ENCODE measurements at regions not wholly inside any gene's neighbourhood (a gene's known extent, or its start where the extent isn't known, plus 50 kb on each side); places are given as distances from the start of the nearest gene placed in this dataset.
"Not testable (repeated sequence)": the region's sequence is repeated elsewhere in the genome, so short reads cannot be mapped to it uniquely, and the experiment has no call there.

DNA sequence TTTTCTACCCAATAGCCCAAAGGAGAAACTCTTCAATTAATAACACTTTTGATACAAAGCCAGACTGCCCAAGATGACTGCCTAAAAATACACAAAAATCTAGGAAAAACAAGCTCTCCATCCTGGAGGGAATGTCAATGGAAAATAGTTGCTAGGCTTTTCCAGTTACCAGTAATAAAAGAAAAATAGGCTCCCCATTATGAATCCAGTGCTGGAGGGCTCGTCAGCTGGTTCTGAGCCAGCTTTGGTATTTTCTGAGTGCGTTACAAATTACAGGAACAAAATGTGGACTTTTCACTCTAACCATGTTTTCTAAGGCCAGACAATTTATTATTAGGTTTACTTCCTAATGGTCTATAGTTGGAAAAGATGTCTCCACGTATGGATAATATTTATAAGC, 414.5 kb downstream of the ACTL7B start:
- no peak for DNase-seq

DNA sequence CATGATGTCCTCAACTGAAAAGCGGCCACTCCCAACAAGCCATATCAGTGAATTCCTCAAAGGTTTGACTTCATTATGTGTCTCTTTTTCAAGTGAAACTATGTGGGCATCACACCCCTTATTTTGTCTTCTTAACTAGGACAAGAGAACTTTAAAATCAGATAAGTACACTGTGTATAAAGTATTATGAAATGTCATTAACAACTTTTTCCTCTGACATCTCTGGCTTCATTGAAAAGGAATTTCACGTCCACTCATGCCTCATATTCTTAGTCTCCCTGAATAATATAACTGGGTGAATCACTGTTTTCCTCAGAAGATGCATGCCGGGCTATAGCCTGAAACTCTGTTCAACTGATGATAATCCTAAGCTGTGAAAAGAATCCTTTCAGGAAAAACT, 415.8 kb downstream of the ACTL7B start:
- DNase-seq = no peak

DNA sequence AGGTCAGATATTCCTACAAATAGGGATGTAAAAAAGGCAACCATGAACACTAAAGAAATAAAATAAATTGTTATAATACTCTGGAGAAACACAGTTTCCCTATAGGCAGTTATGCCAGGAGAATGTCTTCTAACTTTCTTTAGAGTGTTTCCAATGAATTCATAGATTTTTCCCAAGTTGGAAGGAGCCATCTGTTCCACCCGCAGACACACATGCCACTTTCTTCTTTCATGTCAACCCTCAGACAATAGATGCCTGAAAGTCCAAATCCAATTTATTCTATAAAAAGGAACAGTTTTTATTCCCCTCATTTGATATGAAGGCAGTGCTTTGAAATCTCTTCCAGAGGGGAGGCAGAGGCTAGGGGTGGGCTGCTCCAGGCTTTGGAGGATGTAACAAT, 418.1 kb downstream of the ACTL7B start:
- no peak for DNase-seq

DNA sequence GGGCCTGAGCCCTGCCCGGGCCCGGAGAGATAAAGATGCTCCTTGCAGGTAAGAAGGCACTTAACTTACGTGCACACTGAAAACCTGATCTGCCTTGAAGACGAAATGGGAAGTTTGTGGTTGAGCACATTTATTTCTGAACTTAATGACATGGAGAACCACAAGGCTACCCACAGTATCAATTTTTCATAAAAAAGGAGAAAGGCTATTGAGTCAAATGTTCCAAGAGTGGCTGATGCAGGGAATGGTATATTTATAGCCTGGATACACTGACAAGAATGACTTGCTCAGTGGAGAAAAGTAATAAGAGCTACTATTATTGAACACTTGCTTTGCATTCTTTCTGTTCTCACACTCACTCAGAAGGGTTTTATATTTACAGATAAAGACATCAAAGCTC, 419.3 kb downstream of the ACTL7B start:
- no peak for DNase-seq

DNA sequence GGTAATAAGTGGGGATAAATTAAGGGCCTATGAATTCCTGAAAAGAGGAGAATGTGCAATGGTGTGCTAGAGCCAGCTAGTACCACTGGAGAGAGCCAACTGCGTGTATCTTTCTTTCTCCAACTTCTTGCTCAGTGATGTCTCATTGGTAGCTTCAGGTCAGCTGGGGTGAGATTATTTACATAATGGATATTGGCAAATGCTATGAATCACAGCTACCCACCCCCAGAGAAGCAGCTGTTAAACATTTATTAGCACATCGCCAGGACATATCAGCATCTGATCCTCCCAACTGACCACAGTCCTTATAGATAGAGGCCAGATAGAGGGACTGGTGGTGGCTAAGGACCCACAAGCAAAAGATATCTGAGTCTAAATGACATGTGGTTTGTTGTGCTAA, 421.3 kb downstream of the ACTL7B start:
- no peak for DNase-seq

DNA sequence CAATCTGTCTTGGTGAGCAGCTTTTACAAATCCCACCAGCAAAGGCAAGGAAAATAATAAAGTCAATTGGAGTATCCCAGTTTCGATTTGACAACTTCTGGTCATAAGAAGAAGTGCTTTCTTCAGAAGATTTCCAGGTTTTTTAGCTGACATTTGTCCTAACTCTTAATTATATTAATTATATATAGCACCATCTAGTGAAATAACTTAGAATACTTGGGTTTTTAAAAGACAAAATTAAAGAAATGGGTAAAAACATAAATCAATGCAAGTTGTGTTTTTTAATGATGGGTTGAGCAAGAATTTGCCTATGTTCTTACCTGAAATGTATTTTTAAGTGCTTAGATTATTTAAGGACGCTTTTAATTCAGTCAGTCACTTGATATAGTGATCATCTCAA, 421.8 kb downstream of the ACTL7B start:
- DNase-seq = no peak

DNA sequence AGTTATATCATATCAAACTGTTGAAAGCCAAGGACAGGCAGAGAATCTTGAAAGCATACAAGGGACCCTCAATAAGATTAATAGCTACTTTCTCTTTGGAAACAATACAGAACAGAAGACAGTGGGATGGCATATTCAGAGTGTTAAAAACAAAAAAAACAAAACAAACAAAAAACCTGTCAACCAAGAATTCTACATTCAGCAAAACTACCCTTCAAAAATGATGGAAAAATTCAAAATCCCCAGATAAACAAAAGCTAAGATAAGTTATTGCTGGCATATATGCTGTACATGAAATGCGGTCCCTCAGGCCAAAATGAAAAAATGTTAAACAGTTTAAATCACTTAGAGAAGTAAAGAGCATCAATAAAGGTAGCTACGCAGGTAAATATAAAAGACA, 425.1 kb downstream of the ACTL7B start:
- no peak for DNase-seq

DNA sequence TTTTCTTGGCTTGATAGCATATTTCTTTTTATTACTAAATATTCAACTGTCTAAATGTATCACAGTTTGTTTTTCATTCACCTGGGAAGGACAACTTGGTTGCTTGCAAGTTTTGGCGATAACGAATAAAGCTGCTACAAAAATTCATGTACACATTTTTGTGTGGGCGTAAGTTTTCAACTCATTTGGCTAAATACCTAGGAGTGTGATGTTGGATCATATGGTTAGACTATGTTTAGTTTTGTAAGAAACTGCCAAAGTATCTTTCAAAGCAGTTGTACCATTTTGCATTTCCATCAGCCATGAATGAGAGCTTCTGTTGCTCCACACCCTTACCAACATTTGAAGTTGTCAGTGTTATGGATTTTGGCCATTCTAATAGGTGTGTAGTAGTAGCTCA, 428.0 kb downstream of the ACTL7B start:
- no peak for DNase-seq

DNA sequence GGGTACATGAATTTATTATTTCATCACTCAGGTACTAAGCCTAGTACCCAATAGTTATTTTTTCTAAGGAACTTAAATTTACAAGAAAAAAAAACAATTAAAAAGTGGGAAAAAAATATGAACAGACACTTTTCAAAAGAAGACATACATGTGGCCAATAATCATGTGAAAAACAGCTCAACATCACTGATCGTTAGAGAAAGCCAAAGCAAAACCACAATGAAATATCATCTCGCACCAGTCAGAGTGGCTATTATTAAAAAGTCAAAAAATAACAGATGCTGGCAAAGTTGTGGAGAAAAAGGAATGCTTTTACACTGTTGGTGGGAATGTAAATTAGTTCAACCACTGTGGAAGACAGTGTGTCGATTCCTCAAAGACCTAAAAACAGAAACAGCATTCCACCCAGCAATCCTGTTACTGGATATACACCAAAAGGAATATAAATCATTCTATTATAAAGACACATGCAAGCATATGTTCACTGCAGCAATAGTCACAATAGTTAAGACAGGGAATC, 429.3 kb downstream of the ACTL7B start:
- DNase-seq = not testable (repeated sequence)

DNA sequence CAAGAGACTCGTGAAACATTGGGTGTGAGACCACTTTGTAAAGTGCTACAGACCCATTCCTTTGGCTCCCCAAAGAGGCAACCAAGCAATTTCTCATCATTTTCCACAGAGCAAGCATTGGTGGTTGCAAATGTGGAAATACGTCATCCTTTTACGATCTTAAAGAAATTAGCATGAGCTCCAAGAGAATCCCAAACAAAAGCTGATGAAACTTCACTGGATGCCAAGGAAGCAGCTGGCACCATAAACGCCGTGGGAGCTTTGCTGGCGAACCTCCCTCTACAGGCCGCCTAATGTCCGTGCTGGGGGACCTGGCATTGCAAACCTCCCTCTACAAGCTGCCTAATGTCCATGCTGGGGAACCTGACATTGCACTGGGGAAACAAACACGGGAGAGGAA, 432.4 kb downstream of the ACTL7B start:
- DNase-seq = no peak

DNA sequence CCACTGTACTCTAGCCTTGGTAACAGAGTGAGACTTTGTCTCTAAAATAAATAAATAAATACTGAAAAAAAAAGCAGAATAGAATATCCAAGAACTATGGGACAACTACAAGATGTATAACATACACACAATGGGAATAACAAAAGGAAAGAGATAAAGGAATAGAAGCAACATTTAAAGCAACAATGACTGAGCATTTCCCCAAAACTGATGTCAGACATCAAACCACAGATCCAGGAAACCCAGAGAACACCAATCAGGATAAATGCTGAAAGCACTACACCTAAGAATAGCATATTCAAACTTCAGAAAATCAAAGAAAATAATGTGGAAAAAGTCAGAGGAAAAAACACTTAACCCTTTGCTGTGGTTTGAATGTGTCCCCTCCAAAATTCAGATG, 436.4 kb downstream of the ACTL7B start:
- DNase-seq = no peak

DNA sequence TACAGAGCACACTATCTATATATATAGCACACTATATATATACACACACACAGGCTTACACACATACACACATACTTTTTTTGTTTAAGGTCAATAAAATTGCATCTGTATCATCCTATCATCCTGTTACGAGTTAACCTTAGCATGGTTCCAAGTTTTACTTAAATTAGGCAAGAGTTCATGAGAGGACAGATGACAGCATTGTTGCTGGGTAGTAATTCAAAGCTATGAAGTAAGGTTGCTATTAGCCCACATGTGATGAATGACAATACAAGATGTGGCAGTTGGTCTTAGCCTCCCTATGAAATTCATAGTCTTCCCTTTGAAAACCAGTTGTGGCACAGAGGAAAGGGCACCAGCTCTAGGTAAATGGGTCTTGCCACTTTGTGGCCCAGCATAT, 438.1 kb downstream of the ACTL7B start:
- no peak for DNase-seq

DNA sequence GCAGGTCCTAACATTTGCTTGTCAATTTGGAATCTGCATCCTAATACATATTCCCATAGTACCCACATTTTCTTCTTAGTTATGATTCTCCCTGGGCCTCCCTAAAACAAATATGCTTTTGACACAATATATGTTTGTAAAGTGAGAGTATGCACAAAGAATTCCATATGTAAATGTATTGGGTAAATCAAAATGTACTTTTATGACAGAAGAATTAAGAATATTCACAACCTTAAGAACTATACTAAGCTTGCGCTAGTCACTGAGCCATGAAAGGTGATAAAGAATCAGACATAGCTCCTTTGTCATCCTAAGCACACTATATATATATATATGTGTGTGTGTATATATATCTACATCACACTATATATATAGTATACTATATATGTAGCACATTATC, 438.5 kb downstream of the ACTL7B start:
- no peak for DNase-seq

DNA sequence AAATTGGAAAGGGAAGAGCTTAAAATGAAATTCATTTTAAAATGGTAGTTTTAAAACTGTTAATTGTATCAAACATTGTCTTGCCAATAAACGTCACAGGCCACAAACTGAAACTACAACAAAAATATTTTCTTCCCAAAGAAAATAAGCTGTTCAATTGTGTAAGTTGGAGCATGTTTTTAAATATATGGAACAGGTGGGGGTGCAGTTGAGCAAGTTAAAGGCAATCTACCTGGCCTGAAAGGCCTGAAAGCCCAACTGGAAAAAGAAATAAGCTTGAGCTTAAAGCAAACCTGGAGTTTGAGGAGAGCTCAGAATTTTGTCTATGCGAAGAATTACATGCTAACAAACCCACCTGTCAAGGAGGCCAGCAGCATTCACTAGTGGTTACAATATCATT, 439.5 kb downstream of the ACTL7B start:
- no peak for DNase-seq

DNA sequence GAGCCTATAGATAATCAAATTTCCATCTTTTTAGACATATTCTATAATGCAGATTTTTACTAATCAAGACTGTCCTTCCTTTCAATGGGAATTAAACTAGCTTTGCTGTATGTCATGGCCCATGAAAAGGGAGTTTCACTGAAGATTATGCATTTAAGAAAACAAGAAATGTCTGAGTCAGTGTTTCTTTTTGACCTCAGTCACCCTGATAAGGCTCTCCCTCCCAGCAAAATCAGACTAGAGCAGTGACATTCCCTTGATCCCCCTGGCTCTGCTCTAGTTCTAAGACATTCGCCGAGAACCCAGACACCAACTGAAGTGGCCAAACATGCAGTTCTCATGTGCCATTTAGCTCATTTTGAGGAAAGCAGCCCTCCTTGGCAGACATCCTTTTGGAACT, 442.0 kb downstream of the ACTL7B start:
- no peak for DNase-seq

DNA sequence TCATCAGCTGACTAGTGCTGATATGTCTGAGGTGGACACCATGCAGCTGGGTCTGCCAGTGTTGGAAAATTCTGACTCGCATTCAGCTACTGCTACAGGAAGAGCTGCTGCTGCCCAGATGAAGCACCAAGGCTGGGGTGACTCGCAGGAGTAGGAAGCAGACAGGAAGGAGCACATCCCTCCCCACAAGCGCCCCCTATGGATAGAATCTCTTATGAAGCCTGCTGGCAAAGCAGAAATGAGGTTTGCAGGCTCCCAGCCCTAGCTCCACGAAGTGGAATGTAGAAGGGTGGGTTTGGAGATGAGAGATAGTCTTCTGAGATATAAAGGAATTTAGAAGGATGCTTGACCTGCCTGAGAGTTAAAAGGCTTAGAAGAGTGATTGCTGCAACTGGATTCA, 443.0 kb downstream of the ACTL7B start:
- DNase-seq = no peak

DNA sequence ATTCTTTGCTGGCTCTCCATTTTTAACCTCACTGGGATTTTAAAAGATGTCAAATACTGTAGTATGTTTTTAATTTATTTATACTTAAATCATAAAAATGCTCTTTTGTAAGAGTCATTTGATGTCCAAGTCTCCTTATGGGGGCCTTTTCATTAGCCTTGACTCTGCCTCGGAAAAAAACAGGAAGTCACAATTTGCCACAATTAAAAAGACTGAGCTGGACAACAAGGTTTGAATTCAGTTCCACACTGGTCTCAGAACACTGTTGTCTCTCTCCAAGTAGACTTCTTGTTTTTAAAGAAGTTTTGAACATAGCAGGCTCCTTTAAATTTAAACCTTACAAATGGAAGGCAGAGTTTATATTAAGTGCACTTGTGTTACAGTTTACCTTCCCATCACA, 444.2 kb downstream of the ACTL7B start:
- DNase-seq = no peak

DNA sequence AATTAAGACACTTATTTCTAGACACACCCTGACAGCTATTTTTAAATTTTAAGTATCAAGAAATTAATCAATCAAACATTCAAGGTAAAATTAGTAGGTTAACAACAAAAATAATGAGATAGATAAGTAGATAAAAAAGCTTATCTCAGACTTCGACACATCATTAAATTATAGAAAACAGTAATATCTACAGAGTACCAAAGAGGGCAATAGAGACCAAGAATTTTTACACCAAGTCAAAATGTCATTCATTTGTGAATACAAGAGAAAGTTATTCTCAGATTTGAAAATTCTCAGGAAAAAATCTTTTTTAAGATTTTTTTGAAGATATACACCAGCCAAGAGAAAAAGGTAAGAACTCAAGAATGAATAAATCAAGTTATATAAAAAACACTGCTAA, 445.6 kb downstream of the ACTL7B start:
- DNase-seq = no peak

DNA sequence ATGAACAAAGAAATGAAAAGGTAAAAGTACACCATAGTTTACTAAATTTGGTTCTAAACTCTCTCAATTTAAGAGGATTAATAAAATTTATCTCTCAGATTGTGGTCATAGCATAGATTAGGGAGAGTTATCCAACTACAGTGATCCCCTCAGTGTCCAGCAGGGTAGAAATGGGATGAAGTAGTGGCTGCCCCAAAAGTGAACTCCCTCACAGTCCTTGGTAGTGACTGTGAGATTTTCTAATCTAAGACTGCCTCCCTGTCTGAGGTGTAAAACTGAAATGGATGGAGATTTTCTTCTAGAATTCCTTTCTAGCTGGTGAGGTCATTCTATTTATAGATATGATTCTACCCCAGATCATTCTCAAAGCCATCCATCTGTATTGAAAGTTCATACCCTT, 455.5 kb downstream of the ACTL7B start:
- DNase-seq = no peak

DNA sequence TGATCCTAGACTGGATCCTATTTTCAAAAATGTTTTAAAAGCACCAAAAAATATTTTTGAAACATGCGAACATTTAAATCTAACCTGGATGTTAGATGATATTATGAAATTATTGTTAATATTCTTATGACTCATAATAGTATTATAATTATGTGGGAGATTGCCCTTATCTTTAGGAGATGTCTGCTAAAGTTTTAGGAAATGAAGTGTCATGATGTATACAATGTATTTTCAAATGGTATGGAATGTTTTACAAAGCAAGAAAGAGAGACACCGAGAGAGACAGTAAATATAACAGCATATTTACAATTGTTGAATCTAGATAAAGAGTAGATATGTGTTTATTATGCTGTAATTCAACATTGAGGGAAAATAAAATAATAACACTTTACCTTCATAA, 455.9 kb downstream of the ACTL7B start:
- no peak for DNase-seq

DNA sequence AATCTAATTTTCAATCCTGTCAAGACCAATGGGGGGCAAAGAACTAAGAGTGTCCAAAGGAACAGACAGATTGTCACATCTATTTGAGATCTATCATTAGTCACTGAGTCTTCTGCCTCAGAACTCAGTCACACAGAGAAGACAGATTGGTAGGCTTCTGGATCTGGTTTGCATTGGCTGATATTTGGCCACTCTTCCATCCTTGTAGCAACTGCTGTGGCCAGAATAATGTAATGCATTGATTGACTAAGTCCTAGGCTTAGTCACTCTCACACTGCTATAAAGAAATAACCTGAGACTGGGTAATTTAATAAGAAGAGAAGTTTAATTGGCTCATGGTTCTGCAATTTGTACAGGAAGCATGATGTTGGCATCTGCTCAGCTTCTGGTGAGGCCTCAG, 458.5 kb downstream of the ACTL7B start:
- no peak for DNase-seq

DNA sequence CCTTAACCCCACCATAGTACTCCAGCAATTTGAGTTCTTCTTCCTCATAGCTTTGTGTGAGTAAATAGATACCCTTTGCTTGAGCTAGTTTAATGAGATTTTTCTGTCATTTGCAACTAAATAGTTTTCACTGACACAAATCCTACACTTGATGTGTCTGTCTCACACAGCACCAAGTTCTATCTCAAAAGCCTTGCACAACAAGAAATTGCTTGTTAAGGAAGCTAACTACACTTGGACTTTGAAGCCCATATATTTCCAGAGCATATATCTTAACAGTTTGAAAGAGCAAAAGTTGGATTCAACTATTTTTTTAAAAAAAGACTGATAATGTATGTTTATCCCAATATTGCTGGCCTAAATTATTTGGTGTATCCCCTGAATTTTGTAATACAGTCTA, 459.2 kb downstream of the ACTL7B start:
- no peak for DNase-seq

DNA sequence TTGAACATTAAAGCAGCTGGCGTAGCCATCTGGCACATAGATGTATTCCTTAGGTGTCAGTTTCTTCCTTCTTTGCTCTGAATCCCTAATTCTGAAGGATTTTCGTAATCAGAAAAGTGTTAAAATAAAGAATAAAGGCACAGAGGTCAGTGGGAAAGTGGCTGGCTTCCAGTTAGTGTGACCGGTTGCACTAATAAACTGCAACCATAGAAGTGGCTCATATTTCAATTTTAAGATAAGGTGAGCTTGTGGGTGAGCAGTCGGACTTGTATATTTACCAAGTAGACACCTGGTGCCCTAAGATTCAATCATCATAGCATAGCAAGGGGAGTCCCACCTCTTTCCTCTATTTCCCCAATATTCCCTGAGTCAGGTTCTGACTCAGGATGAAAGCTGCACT, 459.6 kb downstream of the ACTL7B start:
- no peak for DNase-seq

DNA sequence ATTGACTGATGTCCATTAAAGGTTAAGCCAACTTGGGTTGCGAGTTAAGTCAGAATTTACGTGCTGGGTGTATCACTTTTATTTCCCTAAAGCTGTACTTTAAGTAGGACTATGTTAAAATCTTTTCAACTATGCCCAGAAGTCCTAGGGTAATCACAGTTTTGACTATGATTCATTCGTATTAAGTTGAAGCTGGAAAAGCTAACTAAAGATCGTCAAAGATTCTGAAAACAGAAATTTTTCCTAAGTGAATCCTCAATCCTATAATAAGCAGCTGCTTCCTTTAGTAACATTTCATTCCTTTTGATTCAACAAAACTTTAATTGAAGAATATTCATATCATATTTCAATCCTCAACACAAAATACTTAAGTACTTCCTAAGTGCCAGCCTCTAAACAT, 460.4 kb downstream of the ACTL7B start:
- no peak for DNase-seq

DNA sequence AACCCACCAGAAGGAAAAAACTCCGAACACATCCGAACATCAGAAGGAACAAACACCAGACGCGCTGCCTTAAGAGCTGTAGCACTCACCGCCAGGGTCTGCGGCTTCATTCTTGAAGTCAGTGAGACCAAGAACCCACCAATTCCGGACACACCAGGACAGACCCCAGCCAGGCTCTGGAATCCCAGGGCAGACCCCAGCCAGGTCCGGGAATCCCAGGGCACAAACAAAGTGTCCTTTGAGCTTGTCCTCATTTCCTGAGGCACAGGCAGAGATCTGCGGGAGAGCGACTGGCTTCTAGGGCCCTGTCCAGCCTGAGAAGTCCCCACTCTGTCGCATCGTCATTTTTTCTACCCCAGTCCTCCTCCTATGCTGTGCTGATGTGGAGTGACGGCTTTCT, 461.1 kb downstream of the ACTL7B start:
- DNase-seq = no peak

DNA sequence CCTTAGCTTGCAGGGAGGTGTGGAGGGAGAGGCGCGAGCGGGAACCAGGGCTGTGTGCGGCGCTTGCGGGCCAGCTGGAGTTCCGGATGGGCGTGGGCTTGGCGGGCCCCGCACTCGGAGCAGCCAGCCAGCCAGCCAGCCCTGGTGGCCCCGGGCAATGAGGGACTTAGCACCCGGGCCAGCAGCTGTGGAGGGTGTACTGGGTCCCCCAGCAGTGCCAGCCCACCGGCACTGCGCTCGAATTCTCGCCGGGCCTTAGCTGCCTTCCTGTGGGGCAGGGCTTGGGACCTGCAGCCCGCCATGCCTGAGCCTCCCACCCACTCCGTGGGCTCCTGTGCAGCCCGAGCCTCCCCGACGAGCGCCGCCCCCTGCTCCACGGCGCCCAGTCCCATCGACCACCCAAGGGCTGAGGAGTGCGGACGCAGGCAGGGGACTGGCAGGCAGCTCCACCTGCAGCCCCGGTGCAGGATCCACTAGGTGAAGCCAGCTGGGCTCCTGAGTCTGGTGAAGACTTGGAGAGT, 462.2 kb downstream of the ACTL7B start:
- not testable (repeated sequence) for DNase-seq
